ENCODE measurements at regions not wholly inside any gene's neighbourhood (a gene's known extent, or its start where the extent isn't known, plus 50 kb on each side); places are given as distances from the start of the nearest gene placed in this dataset.

GRCh38 chr15:45795440-45796069, 160.7 kb downstream of the SQOR start:
- TF ChIP-seq CTCF (IDR thresholded peaks at IDR 0.05) (peak; percentile 81), POLR2AphosphoS5 (IDR thresholded peaks at IDR 0.05; ENCODE audit: low read depth, low read length) (no peak), REST (IDR thresholded peaks at IDR 0.05; ENCODE audit: insufficient read depth in 1 of 2, low read depth in 2 of 2, low read length in 1 of 2) (no peak), SIN3A (IDR thresholded peaks at IDR 0.05; ENCODE audit: borderline replicate concordance, insufficient read depth, low read depth, low read length) (no peak), TCF7L2 (IDR thresholded peaks at IDR 0.05; ENCODE audit: low read depth, low read length) (no peak)
